ENCODE measurements at regions not wholly inside any gene's neighbourhood (a gene's known extent, or its start where the extent isn't known, plus 50 kb on each side); places are given as distances from the start of the nearest gene placed in this dataset.

- TF ChIP-seq SNAI2 (CRISPR knock-in tag; IDR thresholded peaks at IDR 0.05) (no peak), ZC3H10 (CRISPR knock-in tag; IDR thresholded peaks at IDR 0.05) (no peak), GLIS3 (CRISPR knock-in tag; IDR thresholded peaks at IDR 0.05) (no peak), CREB5 (CRISPR knock-in tag; IDR thresholded peaks at IDR 0.05; ENCODE audit: low read depth) (no peak), ZFP30 (CRISPR knock-in tag; IDR thresholded peaks at IDR 0.05) (no peak), ISL1 (CRISPR knock-in tag; IDR thresholded peaks at IDR 0.05) (no peak), ESRRG (CRISPR knock-in tag; IDR thresholded peaks at IDR 0.05) (no peak), PATZ1 (CRISPR knock-in tag; IDR thresholded peaks at IDR 0.05; ENCODE audit: borderline replicate concordance) (no peak), TCF4 (CRISPR knock-in tag; IDR thresholded peaks at IDR 0.05; ENCODE audit: borderline replicate concordance) (no peak), RARB (CRISPR knock-in tag; IDR thresholded peaks at IDR 0.05) (no peak), TOX (CRISPR knock-in tag; IDR thresholded peaks at IDR 0.05; ENCODE audit: borderline replicate concordance) (no peak)
Measured at GRCh38 chr19:32219881-32220472, 125.4 kb upstream of the ZNF507 start.
